HepG2 (cell line): ENCODE measurements at regions not wholly inside any gene's neighbourhood (a gene's known extent, or its start where the extent isn't known, plus 50 kb on each side); places are given as distances from the start of the nearest gene placed in this dataset.

ENCODE experiments used
- ATAC-seq: fragments of 200-7000 bp; cut with Tn5 transposase; 3 replicates; pipeline ENCODE4 v1.9.1; 2020; ENCODE audit warnings: mild to moderate bottlenecking, moderate library complexity
- BruUV-seq: library from RNA; stranded (reverse); fragments of 400-500 nt; replicated peaks from 2 replicates; lab custom pipeline; 2021; lab: Mats Ljungman, UMichigan
- CTCF ChIA-PET: fragments of 300-600 bp; formaldehyde crosslinking; extraction: SDS; loops from one replicate; lab custom pipeline; 2021; ENCODE audit warnings: low total read pairs, inconsistent platforms, low intra/inter-chr PET ratio; lab: Yijun Ruan, JAX
- POLR2A ChIA-PET: fragments of 350-600 bp; sonication (Branson Sonifier 250); formaldehyde crosslinking; loops from one replicate; lab custom pipeline; 2020; ENCODE audit warnings: antibody characterized with exemption, inconsistent platforms; lab: Yijun Ruan, JAX
- DNase-seq: peaks from one replicate; pipeline ENCODE4 v3.0.0-alpha.2; 2015; ENCODE audit warnings: low spot score
- FAIRE-seq: peaks from 3 replicates; lab custom pipeline; 2011; peaks lifted over from hg19 to GRCh38; lab: Jason Lieb, UNC
- H2AFZ ChIP-seq: one replicate; pipeline ENCODE4 v1.6.1; 2011; ENCODE audit warnings: low read length, inconsistent platforms
- H3K27ac ChIP-seq: fragments of 300-600 bp; 3 replicates; pipeline ENCODE4 v1.8.0; 2011; ENCODE audit warnings: mixed run types, mild to moderate bottlenecking, mixed read lengths, low read length, inconsistent platforms; ENCODE audit not compliant: insufficient read depth; ENCODE audit errors: extremely low read length
- H3K27me3 ChIP-seq, 2 experiments: fragments of 200-600 bp in 1 of 2; 2 replicates in 1 of 2; 3 replicates in 1 of 2; pipeline versions ENCODE4 v1.6.0 to v1.8.0; 2011; ENCODE audit warnings: low read length in 2 of 2, mild to moderate bottlenecking in 2 of 2, moderate library complexity in 2 of 2, inconsistent platforms in 1 of 2; ENCODE audit not compliant: insufficient read depth in 2 of 2, control insufficient read depth in 1 of 2
- H3K36me3 ChIP-seq, 2 experiments: fragments of 200-600 bp in 1 of 2; replicated peaks in 1 of 2; 2 replicates in 1 of 2; 3 replicates in 1 of 2; pipeline versions ENCODE4 v1.5.1 to v1.8.0; 2011; ENCODE audit warnings: low read length in 2 of 2, inconsistent platforms in 1 of 2; ENCODE audit not compliant: insufficient read depth in 2 of 2, control insufficient read depth in 1 of 2
- H3K4me1 ChIP-seq: 2 replicates; pipeline ENCODE4 v1.5.1; 2012; ENCODE audit warnings: low read length, inconsistent platforms; ENCODE audit not compliant: insufficient read depth
- H3K4me2 ChIP-seq: 2 replicates; pipeline ENCODE4 v1.6.0; 2011; ENCODE audit warnings: low read depth, low read length, inconsistent platforms
- H3K4me3 ChIP-seq, 3 experiments: fragments of 200-600 bp in 1 of 3; sonication (generic), shearing (Covaris generic) in 1 of 3; replicated peaks in 1 of 3; 2 replicates each; pipeline ENCODE4 v1.5.1; 2011 to 2016; ENCODE audit warnings: low read length in 3 of 3, inconsistent platforms in 2 of 3, low read depth in 2 of 3, mild to moderate bottlenecking in 2 of 3, control low read depth in 1 of 3, mixed read lengths in 1 of 3; ENCODE audit not compliant: insufficient read depth in 1 of 3
- H3K79me2 ChIP-seq: one replicate; pipeline ENCODE4 v1.6.1; 2011; ENCODE audit warnings: low read length, inconsistent platforms; ENCODE audit not compliant: insufficient read depth
- H3K9ac ChIP-seq: 2 replicates; pipeline ENCODE4 v1.6.0; 2011; ENCODE audit warnings: mild to moderate bottlenecking, low read depth, low read length, inconsistent platforms; ENCODE audit not compliant: insufficient read depth
- H3K9me3 ChIP-seq: 2 replicates; pipeline ENCODE4 v1.5.1; 2012; ENCODE audit warnings: mild to moderate bottlenecking, low read length
- H4K20me1 ChIP-seq: 2 replicates; pipeline ENCODE4 v1.6.0; 2011; ENCODE audit warnings: inconsistent platforms, mild to moderate bottlenecking, low read length, moderate library complexity; ENCODE audit not compliant: insufficient read depth
- FOXK2 ChIP-seq: fragments of 450-650 bp; IDR thresholded peaks from 2 replicates; pipeline ENCODE4 v1.6.1; 2016
- HMGA1 ChIP-seq: sonication (generic); formaldehyde crosslinking; conservative IDR thresholded peaks from 2 replicates; pipeline ENCODE4 v1.4.0; 2020; ENCODE audit warnings: missing genetic modification reagents
- HNF4A ChIP-seq: sonication (generic); formaldehyde crosslinking; IDR thresholded peaks from 2 replicates; pipeline ENCODE4 v1.4.0; 2020; ENCODE audit warnings: missing genetic modification reagents
- KLF12 ChIP-seq: sonication (generic); formaldehyde crosslinking; IDR thresholded peaks from 2 replicates; pipeline ENCODE4 v1.4.0; 2020; ENCODE audit warnings: missing genetic modification reagents, borderline replicate concordance
- KLF9 ChIP-seq: IDR thresholded peaks from 2 replicates; pipeline ENCODE4 v1.6.1; 2016; ENCODE audit warnings: low read depth
- MLX ChIP-seq: IDR thresholded peaks from 2 replicates; pipeline ENCODE4 v1.6.1; 2016
- PAXIP1 ChIP-seq: sonication (generic); formaldehyde crosslinking; conservative IDR thresholded peaks from 2 replicates; pipeline ENCODE4 v1.4.0; 2020; ENCODE audit warnings: mild to moderate bottlenecking, missing genetic modification reagents, moderate library complexity
- TAF1 ChIP-seq: sonication (generic); formaldehyde crosslinking; IDR thresholded peaks from 2 replicates; pipeline ENCODE4 v1.4.0; 2020; ENCODE audit warnings: missing genetic modification reagents
- TMF1 ChIP-seq: sonication (generic); formaldehyde crosslinking; IDR thresholded peaks from 2 replicates; pipeline ENCODE4 v1.8.1; 2022; ENCODE audit warnings: low read depth, missing genetic modification reagents
- ZBTB44 ChIP-seq: sonication (generic); formaldehyde crosslinking; IDR thresholded peaks from 2 replicates; pipeline ENCODE4 v1.4.0; 2020; ENCODE audit warnings: missing genetic modification reagents
- ZNF142 ChIP-seq: sonication (generic); formaldehyde crosslinking; IDR thresholded peaks from 2 replicates; pipeline ENCODE4 v1.4.0; 2020; ENCODE audit warnings: missing genetic modification reagents
- ZNF550 ChIP-seq: sonication (generic); formaldehyde crosslinking; IDR thresholded peaks from 2 replicates; pipeline ENCODE4 v1.4.0; 2020; ENCODE audit warnings: mild to moderate bottlenecking, missing genetic modification reagents, borderline replicate concordance
- ZNF703 ChIP-seq: sonication (generic); formaldehyde crosslinking; IDR thresholded peaks from 2 replicates; pipeline ENCODE4 v1.5.1; 2020; ENCODE audit warnings: missing genetic modification reagents, mild to moderate bottlenecking, moderate library complexity, borderline replicate concordance
- WGBS: methylation state at CpG from one replicate; pipeline ENCODE4 v1.1.6; 2017; ENCODE audit warnings: low lambda C conversion rate; 5-methylcytosine and 5-hydroxymethylcytosine counted together
- in situ Hi-C: cut with HindIII; loops from 2 replicates; pipeline ENCODE4 v1.10.0; 2017; ENCODE audit warnings: low pct_unique_long_range_greater_than_20kb; ENCODE audit not compliant: extremely low pct_ligation_motif_present
- intact Hi-C: fragments of 100-400 bp; cut with micrococcal nuclease; formaldehyde crosslinking; loops from one replicate; pipeline ENCODE4 v1.10.0; 2022; ENCODE audit not compliant: unreplicated experiment

- no peak for TF ChIP-seq ZBTB44 (CRISPR knock-in tag)
- TF ChIP-seq ZNF703 (CRISPR knock-in tag): no peak
- no peak for TF ChIP-seq TAF1 (CRISPR knock-in tag)
- TF ChIP-seq HNF4A (CRISPR knock-in tag): no peak
Observed at GRCh38 chr5:110225949-110226348, 500.5 kb downstream of the TMEM232 start (continued).

- ATAC-seq: no peak
- DNase-seq: no peak
- no TSS peak for BruUV-seq
- FAIRE-seq: no peak
- Histone ChIP-seq H4K20me1 (no peaks in the 10 kb centered on the region), H3K79me2 (no peaks in the 10 kb centered on the region), H3K4me1 (no peaks in the 10 kb centered on the region), H3K36me3 (no peaks in the 10 kb centered on the region), H3K27me3 (no peaks in the 10 kb centered on the region), H3K4me2 (no peak overlapping the region), H2AFZ (no peak overlapping the region), H3K9ac (no peak overlapping the region), H3K4me3 (no peak overlapping the region), H3K27ac (no peak overlapping the region), H3K9me3 (no peaks in the 10 kb centered on the region)
- in situ Hi-C loops (no loop called here), intact Hi-C loops (no loop called here)
- CTCF ChIA-PET: no interaction called here
- 31% methylated on average over 2 of the region's 2 CpGs for WGBS
- POLR2A ChIA-PET: no interaction called here
- TF ChIP-seq ZNF550 (CRISPR knock-in tag) (no peak), MLX (CRISPR knock-in tag) (no peak), FOXK2 (no peak), TMF1 (CRISPR knock-in tag) (no peak), KLF12 (CRISPR knock-in tag) (no peak), KLF9 (CRISPR knock-in tag) (no peak), HMGA1 (CRISPR knock-in tag) (no peak), ZNF142 (CRISPR knock-in tag) (no peak), PAXIP1 (no peak)
Observed at GRCh38 chr5:110239786-110240185, 486.7 kb downstream of the TMEM232 start.
